GM23338 (cell line): ENCODE measurements at regions not wholly inside any gene's neighbourhood (a gene's known extent, or its start where the extent isn't known, plus 50 kb on each side); places are given as distances from the start of the nearest gene placed in this dataset.

Source experiments
- ATAC-seq: fragments of 200-7000 bp; cut with Tn5 transposase; 3 replicates; pipeline ENCODE4 v1.9.1; 2020
- DNase-seq: peaks from one replicate; pipeline ENCODE4 v3.0.0-alpha.2; 2015; ENCODE audit warnings: low spot score
- H2AFZ ChIP-seq: fragments of 200-600 bp; sonication (generic); 2 replicates; pipeline ENCODE4 v1.8.0; 2016; ENCODE audit warnings: antibody characterized with exemption, mild to moderate bottlenecking, moderate library complexity
- H3F3A ChIP-seq: fragments of 200-600 bp; sonication (generic); replicated peaks from 2 replicates; pipeline ENCODE4 v1.8.0; 2017; ENCODE audit warnings: antibody characterized with exemption, mixed run types, low read depth
- H3K27ac ChIP-seq: fragments of 200-600 bp; sonication (generic); 2 replicates; pipeline ENCODE4 v1.6.1; 2016; ENCODE audit warnings: low read depth
- H3K27me3 ChIP-seq: fragments of 200-600 bp; sonication (generic); 2 replicates; pipeline ENCODE4 v1.8.0; 2016; ENCODE audit warnings: mild to moderate bottlenecking, mixed run types, moderate library complexity; ENCODE audit not compliant: insufficient read depth
- H3K36me3 ChIP-seq: fragments of 200-600 bp; sonication (generic); 2 replicates; pipeline ENCODE4 v1.8.0; 2016; ENCODE audit warnings: mild to moderate bottlenecking; ENCODE audit not compliant: insufficient read depth
- H3K4me1 ChIP-seq: fragments of 200-600 bp; sonication (generic); 2 replicates; pipeline ENCODE4 v1.8.0; 2016; ENCODE audit warnings: mild to moderate bottlenecking, moderate library complexity; ENCODE audit not compliant: insufficient read depth
- H3K4me2 ChIP-seq: fragments of 200-600 bp; sonication (generic); 2 replicates; pipeline ENCODE4 v1.7.1; 2017; ENCODE audit warnings: mixed run types
- H3K4me3 ChIP-seq: fragments of 200-600 bp; sonication (generic); 2 replicates; pipeline ENCODE4 v1.6.1; 2016; ENCODE audit warnings: mixed run types
- H3K79me2 ChIP-seq: fragments of 200-600 bp; sonication (generic); replicated peaks from 2 replicates; pipeline ENCODE4 v1.8.0; 2017; ENCODE audit warnings: mild to moderate bottlenecking; ENCODE audit not compliant: insufficient read depth
- H3K9me2 ChIP-seq: fragments of 200-600 bp; sonication (generic); 2 replicates; pipeline ENCODE4 v1.8.0; 2017; ENCODE audit not compliant: insufficient read depth
- H4K20me1 ChIP-seq: fragments of 200-600 bp; sonication (generic); replicated peaks from 2 replicates; pipeline ENCODE4 v1.8.0; 2017; ENCODE audit warnings: mild to moderate bottlenecking; ENCODE audit not compliant: insufficient read depth
- H3K27ac Mint-ChIP-seq: 2 replicates; pipeline ENCODE4 v1.8.0; 2020; ENCODE audit warnings: inconsistent platforms, mild to moderate bottlenecking, moderate library complexity, mixed read lengths
- H3K27me3 Mint-ChIP-seq: 3 replicates; pipeline ENCODE4 v1.8.0; 2022; ENCODE audit warnings: low read depth, mild to moderate bottlenecking, moderate library complexity, mixed read lengths, inconsistent platforms; ENCODE audit not compliant: insufficient read depth, poor library complexity
- H3K36me3 Mint-ChIP-seq: 3 replicates; pipeline ENCODE4 v1.8.0; 2021; ENCODE audit warnings: low read depth, mild to moderate bottlenecking, inconsistent platforms, moderate library complexity, mixed read lengths
- H3K4me1 Mint-ChIP-seq: 3 replicates; pipeline ENCODE4 v1.8.0; 2020; ENCODE audit warnings: mild to moderate bottlenecking, inconsistent platforms, mixed read lengths
- H3K4me3 Mint-ChIP-seq: 3 replicates; pipeline ENCODE4 v1.8.0; 2021; ENCODE audit warnings: moderate library complexity, mild to moderate bottlenecking, inconsistent platforms, mixed read lengths
- H3K9me3 Mint-ChIP-seq: 3 replicates; pipeline ENCODE4 v1.8.0; 2020; ENCODE audit warnings: moderate library complexity, mild to moderate bottlenecking, inconsistent platforms, mixed read lengths
- CREB1 ChIP-seq: fragments of 250-450 bp; sonication (Bioruptor Pico); IDR thresholded peaks from 2 replicates; pipeline ENCODE4 v1.5.0; 2020; ENCODE audit warnings: low read depth, mild to moderate bottlenecking, moderate library complexity
- EZH2 ChIP-seq: fragments of 200-600 bp; sonication (generic); IDR thresholded peaks from one replicate; pipeline ENCODE4 v1.8.0; 2017; ENCODE audit warnings: antibody characterized with exemption, mild to moderate bottlenecking, low read depth; ENCODE audit not compliant: unreplicated experiment
- EZH2phosphoT487 ChIP-seq: fragments of 200-600 bp; sonication (generic); IDR thresholded peaks from one replicate; pipeline ENCODE4 v1.8.1; 2018; ENCODE audit warnings: antibody characterized with exemption; ENCODE audit not compliant: unreplicated experiment
- JUNB ChIP-seq: IDR thresholded peaks from one replicate; pipeline ENCODE4 v1.6.1; 2016; ENCODE audit warnings: antibody characterized with exemption; ENCODE audit not compliant: unreplicated experiment
- NANOG ChIP-seq: IDR thresholded peaks from 2 replicates; pipeline ENCODE4 v1.6.1; 2016; ENCODE audit warnings: antibody characterized with exemption, borderline replicate concordance
- POLR2AphosphoS5 ChIP-seq: IDR thresholded peaks from 2 replicates; pipeline ENCODE4 v1.6.1; 2016; ENCODE audit warnings: antibody characterized with exemption, low read depth
- STAT1 ChIP-seq: IDR thresholded peaks from one replicate; pipeline ENCODE4 v1.6.1; 2016; ENCODE audit warnings: antibody characterized with exemption; ENCODE audit not compliant: unreplicated experiment
- ZNF114 ChIP-seq: fragments of 250-450 bp; sonication (Bioruptor Pico); IDR thresholded peaks from 2 replicates; pipeline ENCODE4 v1.5.0; 2020; ENCODE audit warnings: mild to moderate bottlenecking, moderate library complexity
- ZNF331 ChIP-seq: fragments of 250-450 bp; sonication (Bioruptor Pico); IDR thresholded peaks from 2 replicates; pipeline ENCODE4 v1.5.0; 2020; ENCODE audit warnings: low read depth, mild to moderate bottlenecking, moderate library complexity
- ZNF462 ChIP-seq: fragments of 250-450 bp; sonication (Bioruptor Pico); IDR thresholded peaks from 2 replicates; pipeline ENCODE4 v1.5.0; 2020; ENCODE audit warnings: mild to moderate bottlenecking, moderate library complexity
- TF ChIP-seq, protein P1 (sequence below): IDR thresholded peaks from 2 replicates; pipeline ENCODE4 v1.6.1; 2016; ENCODE audit warnings: antibody characterized with exemption
- TF ChIP-seq, protein P2 (sequence below): IDR thresholded peaks from one replicate; pipeline ENCODE4 v1.6.1; 2018; ENCODE audit warnings: antibody characterized with exemption; ENCODE audit not compliant: unreplicated experiment
- TF ChIP-seq, protein P3 (sequence below), 2 experiments: fragments of 200-600 bp in 1 of 2; sonication (generic) in 1 of 2; conservative IDR thresholded peaks; 2 replicates each; pipeline versions ENCODE4 v1.5.1 to v1.6.1; 2016 to 2017; ENCODE audit warnings: antibody characterized with exemption in 2 of 2, low read depth in 2 of 2, mild to moderate bottlenecking in 2 of 2, moderate library complexity in 1 of 2

- no peak for ATAC-seq
- Mint-ChIP-seq H3K27me3 (no peaks in the 10 kb centered on the region), H3K4me3 (no peak overlapping the region), H3K36me3 (no peaks in the 10 kb centered on the region), H3K4me1 (peaks cover 28% of the 10 kb centered on the region), H3K27ac (no peak overlapping the region), H3K9me3 (peaks cover 2% of the 10 kb centered on the region; the same call in 1 of the 3 replicates)
- Histone ChIP-seq H3K9me2 (0 out of 2 replicates have a peak, but pooled peaks cover 3% of the 10 kb centered on the region), H3K4me2 (no peak overlapping the region), H4K20me1 (no peaks in the 10 kb centered on the region), H3K27me3 (no peaks in the 10 kb centered on the region), H3K79me2 (no peaks in the 10 kb centered on the region), H3K4me1 (peaks cover 14% of the 10 kb centered on the region), H3F3A (no peaks in the 10 kb centered on the region), H3K27ac (no peak overlapping the region), H3K4me3 (no peak overlapping the region), H3K36me3 (no peaks in the 10 kb centered on the region), H2AFZ (no peak overlapping the region)
- DNase-seq, result no peak
- TF ChIP-seq STAT1, result no peak
- TF ChIP-seq, protein P1, sequence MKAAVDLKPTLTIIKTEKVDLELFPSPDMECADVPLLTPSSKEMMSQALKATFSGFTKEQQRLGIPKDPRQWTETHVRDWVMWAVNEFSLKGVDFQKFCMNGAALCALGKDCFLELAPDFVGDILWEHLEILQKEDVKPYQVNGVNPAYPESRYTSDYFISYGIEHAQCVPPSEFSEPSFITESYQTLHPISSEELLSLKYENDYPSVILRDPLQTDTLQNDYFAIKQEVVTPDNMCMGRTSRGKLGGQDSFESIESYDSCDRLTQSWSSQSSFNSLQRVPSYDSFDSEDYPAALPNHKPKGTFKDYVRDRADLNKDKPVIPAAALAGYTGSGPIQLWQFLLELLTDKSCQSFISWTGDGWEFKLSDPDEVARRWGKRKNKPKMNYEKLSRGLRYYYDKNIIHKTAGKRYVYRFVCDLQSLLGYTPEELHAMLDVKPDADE, result no peak
- no peak for TF ChIP-seq ZNF114 (CRISPR knock-in tag)
- no peak for TF ChIP-seq CREB1
- TF ChIP-seq EZH2phosphoT487, result no peak
- TF ChIP-seq, protein P2, sequence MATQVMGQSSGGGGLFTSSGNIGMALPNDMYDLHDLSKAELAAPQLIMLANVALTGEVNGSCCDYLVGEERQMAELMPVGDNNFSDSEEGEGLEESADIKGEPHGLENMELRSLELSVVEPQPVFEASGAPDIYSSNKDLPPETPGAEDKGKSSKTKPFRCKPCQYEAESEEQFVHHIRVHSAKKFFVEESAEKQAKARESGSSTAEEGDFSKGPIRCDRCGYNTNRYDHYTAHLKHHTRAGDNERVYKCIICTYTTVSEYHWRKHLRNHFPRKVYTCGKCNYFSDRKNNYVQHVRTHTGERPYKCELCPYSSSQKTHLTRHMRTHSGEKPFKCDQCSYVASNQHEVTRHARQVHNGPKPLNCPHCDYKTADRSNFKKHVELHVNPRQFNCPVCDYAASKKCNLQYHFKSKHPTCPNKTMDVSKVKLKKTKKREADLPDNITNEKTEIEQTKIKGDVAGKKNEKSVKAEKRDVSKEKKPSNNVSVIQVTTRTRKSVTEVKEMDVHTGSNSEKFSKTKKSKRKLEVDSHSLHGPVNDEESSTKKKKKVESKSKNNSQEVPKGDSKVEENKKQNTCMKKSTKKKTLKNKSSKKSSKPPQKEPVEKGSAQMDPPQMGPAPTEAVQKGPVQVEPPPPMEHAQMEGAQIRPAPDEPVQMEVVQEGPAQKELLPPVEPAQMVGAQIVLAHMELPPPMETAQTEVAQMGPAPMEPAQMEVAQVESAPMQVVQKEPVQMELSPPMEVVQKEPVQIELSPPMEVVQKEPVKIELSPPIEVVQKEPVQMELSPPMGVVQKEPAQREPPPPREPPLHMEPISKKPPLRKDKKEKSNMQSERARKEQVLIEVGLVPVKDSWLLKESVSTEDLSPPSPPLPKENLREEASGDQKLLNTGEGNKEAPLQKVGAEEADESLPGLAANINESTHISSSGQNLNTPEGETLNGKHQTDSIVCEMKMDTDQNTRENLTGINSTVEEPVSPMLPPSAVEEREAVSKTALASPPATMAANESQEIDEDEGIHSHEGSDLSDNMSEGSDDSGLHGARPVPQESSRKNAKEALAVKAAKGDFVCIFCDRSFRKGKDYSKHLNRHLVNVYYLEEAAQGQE, result no peak
- TF ChIP-seq, protein P3, sequence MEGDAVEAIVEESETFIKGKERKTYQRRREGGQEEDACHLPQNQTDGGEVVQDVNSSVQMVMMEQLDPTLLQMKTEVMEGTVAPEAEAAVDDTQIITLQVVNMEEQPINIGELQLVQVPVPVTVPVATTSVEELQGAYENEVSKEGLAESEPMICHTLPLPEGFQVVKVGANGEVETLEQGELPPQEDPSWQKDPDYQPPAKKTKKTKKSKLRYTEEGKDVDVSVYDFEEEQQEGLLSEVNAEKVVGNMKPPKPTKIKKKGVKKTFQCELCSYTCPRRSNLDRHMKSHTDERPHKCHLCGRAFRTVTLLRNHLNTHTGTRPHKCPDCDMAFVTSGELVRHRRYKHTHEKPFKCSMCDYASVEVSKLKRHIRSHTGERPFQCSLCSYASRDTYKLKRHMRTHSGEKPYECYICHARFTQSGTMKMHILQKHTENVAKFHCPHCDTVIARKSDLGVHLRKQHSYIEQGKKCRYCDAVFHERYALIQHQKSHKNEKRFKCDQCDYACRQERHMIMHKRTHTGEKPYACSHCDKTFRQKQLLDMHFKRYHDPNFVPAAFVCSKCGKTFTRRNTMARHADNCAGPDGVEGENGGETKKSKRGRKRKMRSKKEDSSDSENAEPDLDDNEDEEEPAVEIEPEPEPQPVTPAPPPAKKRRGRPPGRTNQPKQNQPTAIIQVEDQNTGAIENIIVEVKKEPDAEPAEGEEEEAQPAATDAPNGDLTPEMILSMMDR (conservative IDR thresholded peaks at IDR 0.05; ENCODE audit: low read depth in 2 of 2), result no peak
- TF ChIP-seq EZH2, result no peak
- TF ChIP-seq JUNB, result no peak
- TF ChIP-seq ZNF331 (CRISPR knock-in tag), result no peak
- TF ChIP-seq POLR2AphosphoS5, result no peak
- TF ChIP-seq NANOG, result no peak
- no peak for TF ChIP-seq ZNF462 (CRISPR knock-in tag)
These were observed 98.4 kb upstream of the OSR1 start for GRCh38 chr2:19456705-19457309.
